SK-N-SH treated with all-trans-retinoic acid at 6 μM for 48 hours (cell line): ENCODE measurements at regions not wholly inside any gene's neighbourhood (a gene's known extent, or its start where the extent isn't known, plus 50 kb on each side); places are given as distances from the start of the nearest gene placed in this dataset.

Experiments
- ARNTL ChIP-seq: fragments of 450-650 bp; formaldehyde crosslinking; IDR thresholded peaks from 2 replicates; pipeline ENCODE4 v1.5.0; 2020; ENCODE audit warnings: low read depth, mild to moderate bottlenecking, moderate library complexity, borderline replicate concordance
- PPARA ChIP-seq: fragments of 250-450 bp; sonication (Bioruptor Pico); IDR thresholded peaks from 2 replicates; pipeline ENCODE4 v1.5.0; 2020; ENCODE audit warnings: mild to moderate bottlenecking, borderline replicate concordance
- TOX ChIP-seq: fragments of 250-450 bp; sonication (Bioruptor Pico); IDR thresholded peaks from 2 replicates; pipeline ENCODE4 v1.8.0; 2021; ENCODE audit warnings: mild to moderate bottlenecking, moderate library complexity, borderline replicate concordance
- ZC3H10 ChIP-seq: fragments of 250-450 bp; sonication (Bioruptor Pico); IDR thresholded peaks from 2 replicates; pipeline ENCODE4 v1.5.1; 2021; ENCODE audit warnings: mild to moderate bottlenecking, moderate library complexity
- ZFP3 ChIP-seq: fragments of 250-450 bp; sonication (Bioruptor Pico); IDR thresholded peaks from 2 replicates; pipeline ENCODE4 v1.5.0; 2020; ENCODE audit warnings: mild to moderate bottlenecking, moderate library complexity
- ZNF70 ChIP-seq: fragments of 450-650 bp; formaldehyde crosslinking; IDR thresholded peaks from 2 replicates; pipeline ENCODE4 v1.5.0; 2020; ENCODE audit warnings: mild to moderate bottlenecking, moderate library complexity
- TF ChIP-seq, protein P1 (sequence below): fragments of 250-450 bp; sonication (Bioruptor Pico); IDR thresholded peaks from 2 replicates; pipeline ENCODE4 v1.5.1; 2020; ENCODE audit warnings: low read depth, mild to moderate bottlenecking, moderate library complexity

GRCh38 chr1:71267220-71267619, 186.4 kb upstream of the ZRANB2 start:
- TF ChIP-seq ZFP3 (CRISPR knock-in tag) (no peak), PPARA (CRISPR knock-in tag) (no peak), ZNF70 (CRISPR knock-in tag) (no peak), TOX (CRISPR knock-in tag) (no peak), ARNTL (CRISPR knock-in tag) (no peak), ZC3H10 (CRISPR knock-in tag) (no peak)
- TF ChIP-seq, protein P1, sequence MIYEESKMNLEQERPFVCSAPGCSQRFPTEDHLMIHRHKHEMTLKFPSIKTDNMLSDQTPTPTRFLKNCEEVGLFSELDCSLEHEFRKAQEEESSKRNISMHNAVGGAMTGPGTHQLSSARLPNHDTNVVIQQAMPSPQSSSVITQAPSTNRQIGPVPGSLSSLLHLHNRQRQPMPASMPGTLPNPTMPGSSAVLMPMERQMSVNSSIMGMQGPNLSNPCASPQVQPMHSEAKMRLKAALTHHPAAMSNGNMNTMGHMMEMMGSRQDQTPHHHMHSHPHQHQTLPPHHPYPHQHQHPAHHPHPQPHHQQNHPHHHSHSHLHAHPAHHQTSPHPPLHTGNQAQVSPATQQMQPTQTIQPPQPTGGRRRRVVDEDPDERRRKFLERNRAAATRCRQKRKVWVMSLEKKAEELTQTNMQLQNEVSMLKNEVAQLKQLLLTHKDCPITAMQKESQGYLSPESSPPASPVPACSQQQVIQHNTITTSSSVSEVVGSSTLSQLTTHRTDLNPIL = no peak
